ENCODE measurements at regions not wholly inside any gene's neighbourhood (a gene's known extent, or its start where the extent isn't known, plus 50 kb on each side); places are given as distances from the start of the nearest gene placed in this dataset.
A peak's percentile ranks its signal among the peaks of the same experiment; 100 is the strongest.

DNA sequence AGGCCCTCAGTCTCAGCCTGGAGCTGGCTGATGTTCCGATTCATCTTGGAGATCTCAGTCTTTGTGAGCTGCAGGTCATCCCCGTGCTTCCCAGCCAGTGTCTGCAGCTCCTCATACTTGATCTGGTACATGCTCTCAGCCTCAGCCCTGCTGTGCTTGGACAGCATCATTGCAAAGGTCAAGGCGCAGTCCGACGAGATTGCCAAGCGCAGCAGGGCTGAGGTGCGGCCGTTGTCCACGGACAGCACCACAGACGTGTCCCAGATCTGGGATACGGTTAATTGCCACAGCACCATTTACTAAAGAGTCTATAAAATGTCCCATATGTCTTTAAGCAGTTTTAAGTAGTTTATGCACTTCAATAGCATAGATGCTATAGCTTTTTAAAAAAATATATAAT is 965.7 kb downstream of the FSCB start:
- no peaks in the 10 kb centered on the region for H3K36me3 Mint-ChIP-seq (ENCODE audit: insufficient read depth, unreplicated experiment)
- POLR2A ChIA-PET, result no interaction called here
- no peak for DNase-seq
- BruUV-seq (replicated peaks), result no TSS peak
- TF ChIP-seq, protein P1, sequence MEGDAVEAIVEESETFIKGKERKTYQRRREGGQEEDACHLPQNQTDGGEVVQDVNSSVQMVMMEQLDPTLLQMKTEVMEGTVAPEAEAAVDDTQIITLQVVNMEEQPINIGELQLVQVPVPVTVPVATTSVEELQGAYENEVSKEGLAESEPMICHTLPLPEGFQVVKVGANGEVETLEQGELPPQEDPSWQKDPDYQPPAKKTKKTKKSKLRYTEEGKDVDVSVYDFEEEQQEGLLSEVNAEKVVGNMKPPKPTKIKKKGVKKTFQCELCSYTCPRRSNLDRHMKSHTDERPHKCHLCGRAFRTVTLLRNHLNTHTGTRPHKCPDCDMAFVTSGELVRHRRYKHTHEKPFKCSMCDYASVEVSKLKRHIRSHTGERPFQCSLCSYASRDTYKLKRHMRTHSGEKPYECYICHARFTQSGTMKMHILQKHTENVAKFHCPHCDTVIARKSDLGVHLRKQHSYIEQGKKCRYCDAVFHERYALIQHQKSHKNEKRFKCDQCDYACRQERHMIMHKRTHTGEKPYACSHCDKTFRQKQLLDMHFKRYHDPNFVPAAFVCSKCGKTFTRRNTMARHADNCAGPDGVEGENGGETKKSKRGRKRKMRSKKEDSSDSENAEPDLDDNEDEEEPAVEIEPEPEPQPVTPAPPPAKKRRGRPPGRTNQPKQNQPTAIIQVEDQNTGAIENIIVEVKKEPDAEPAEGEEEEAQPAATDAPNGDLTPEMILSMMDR (IDR thresholded peaks at IDR 0.05; ENCODE audit: insufficient read depth in 1 of 2, low read depth in 1 of 2, low read length in 1 of 2, severe bottlenecking in 1 of 2, unreplicated experiment in 1 of 2), result no peak
- Histone ChIP-seq H3K9me3 (no peaks in the 10 kb centered on the region), H3K4me3 (ENCODE audit: low read depth, low read length) (no peak overlapping the region), H3K4me1 (no peaks in the 10 kb centered on the region), H3K27me3 (replicated peaks; ENCODE audit: control insufficient read depth, insufficient read depth, low read length) (no peaks in the 10 kb centered on the region), H3K36me3 (ENCODE audit: control insufficient read depth, insufficient read depth, low read length) (no peaks in the 10 kb centered on the region)
- no peak overlapping the region for H3K27ac Mint-ChIP-seq (ENCODE audit: unreplicated experiment)
- H3K9me3 Mint-ChIP-seq (ENCODE audit: unreplicated experiment), result no peaks in the 10 kb centered on the region
- H3K27me3 Mint-ChIP-seq (ENCODE audit: insufficient read depth, unreplicated experiment), result no peaks in the 10 kb centered on the region
- no peak overlapping the region for H3K4me3 Mint-ChIP-seq (ENCODE audit: unreplicated experiment)
- H3K4me1 Mint-ChIP-seq (ENCODE audit: low read depth, unreplicated experiment), result peaks cover 11% of the 10 kb centered on the region
- intact Hi-C loops (cut with micrococcal nuclease; ENCODE audit: unreplicated experiment), result loop anchor here (2.0 kb wide), 1 partner anchor 253 kb away; no protein-coding TSS in a partner anchor
- CTCF ChIA-PET, result no interaction called here

DNA sequence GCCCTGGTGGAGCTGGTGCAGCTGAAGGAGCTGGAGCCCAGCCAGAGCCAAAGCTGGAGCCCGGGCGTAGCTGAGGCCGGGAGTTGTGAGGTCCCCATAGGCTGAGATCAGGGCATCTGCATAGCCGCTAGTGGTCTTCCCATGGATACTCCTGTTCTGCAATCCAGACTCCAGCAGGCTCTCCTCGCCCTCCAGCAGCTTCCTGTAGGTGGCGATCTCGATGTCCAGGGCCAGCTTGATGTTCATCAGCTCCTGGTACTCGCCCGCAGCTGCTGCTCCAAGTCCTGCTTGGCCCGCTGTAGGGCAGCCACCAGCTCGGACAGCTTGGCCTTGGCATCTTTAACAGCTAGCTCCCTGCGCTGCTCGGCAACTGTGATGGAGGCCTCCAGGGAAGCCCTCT is 966.1 kb downstream of the FSCB start:
- peak; percentile 55 to 56 for DNase-seq
- no peaks in the 10 kb centered on the region for H3K9me3 ChIP-seq
- H3K4me1 ChIP-seq, result no peaks in the 10 kb centered on the region
- H3K4me1 Mint-ChIP-seq (ENCODE audit: low read depth, unreplicated experiment), result peaks cover 11% of the 10 kb centered on the region
- no peaks in the 10 kb centered on the region for H3K27me3 Mint-ChIP-seq (ENCODE audit: insufficient read depth, unreplicated experiment)
- POLR2A ChIA-PET, result no interaction called here
- H3K36me3 Mint-ChIP-seq (ENCODE audit: insufficient read depth, unreplicated experiment), result no peaks in the 10 kb centered on the region
- H3K4me3 Mint-ChIP-seq (ENCODE audit: unreplicated experiment), result no peak overlapping the region
- intact Hi-C loops (cut with micrococcal nuclease; ENCODE audit: unreplicated experiment), result loop anchor here (2.0 kb wide), 1 partner anchor 254 kb away; no protein-coding TSS in a partner anchor
- TF ChIP-seq, protein P1 (IDR thresholded peaks at IDR 0.05; ENCODE audit: insufficient read depth in 1 of 2, low read depth in 1 of 2, low read length in 1 of 2, severe bottlenecking in 1 of 2, unreplicated experiment in 1 of 2), result peak; percentile 18 to 23
- no peak overlapping the region for H3K4me3 ChIP-seq (ENCODE audit: low read depth, low read length)
- H3K27me3 ChIP-seq (replicated peaks; ENCODE audit: control insufficient read depth, insufficient read depth, low read length), result no peaks in the 10 kb centered on the region
- no TSS peak for BruUV-seq (replicated peaks)
- H3K36me3 ChIP-seq (ENCODE audit: control insufficient read depth, insufficient read depth, low read length), result no peaks in the 10 kb centered on the region
- H3K9me3 Mint-ChIP-seq (ENCODE audit: unreplicated experiment), result no peaks in the 10 kb centered on the region
- no peak overlapping the region for H3K27ac Mint-ChIP-seq (ENCODE audit: unreplicated experiment)
- CTCF ChIA-PET, result interaction anchor here (0.7 kb wide), 1 partner anchor 625 kb away, joined by 6 read pairs; no protein-coding TSS in a partner anchor

DNA sequence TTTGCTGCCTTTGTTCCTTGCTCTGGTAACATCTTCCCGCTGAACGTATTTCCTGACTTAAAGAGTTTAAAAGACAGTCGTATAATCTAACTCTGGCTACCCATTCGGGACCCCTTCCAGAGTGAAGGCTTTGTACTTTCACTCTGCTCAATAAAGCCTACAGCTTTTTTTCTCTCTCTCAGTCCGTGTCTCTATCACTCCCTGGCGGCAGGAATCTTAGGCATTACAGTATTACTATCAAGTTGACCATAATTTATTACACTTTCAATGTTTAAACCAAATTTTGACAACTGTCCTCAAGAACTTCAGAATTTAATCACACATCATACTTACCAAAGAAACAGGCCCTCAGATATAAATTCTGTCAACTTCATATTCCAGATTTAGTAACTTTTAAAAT is 967.9 kb downstream of the FSCB start:
- Mint-ChIP-seq H3K9me3 (ENCODE audit: unreplicated experiment) (no peaks in the 10 kb centered on the region), H3K4me3 (ENCODE audit: unreplicated experiment) (peak overlapping the region; percentile 57), H3K36me3 (ENCODE audit: insufficient read depth, unreplicated experiment) (no peaks in the 10 kb centered on the region), H3K4me1 (ENCODE audit: low read depth, unreplicated experiment) (peaks cover 11% of the 10 kb centered on the region), H3K27ac (ENCODE audit: unreplicated experiment) (peak overlapping the region; percentile 16), H3K27me3 (ENCODE audit: insufficient read depth, unreplicated experiment) (no peaks in the 10 kb centered on the region)
- peak; percentile 43 to 45 for DNase-seq
- ChIA-PET CTCF (no interaction called here), POLR2A (interaction anchor here (0.6 kb wide), 1 partner anchor 103 kb away, joined by 3 read pairs; no protein-coding TSS in a partner anchor)
- Histone ChIP-seq H3K4me1 (no peaks in the 10 kb centered on the region), H3K4me3 (ENCODE audit: low read depth, low read length) (no peak overlapping the region), H3K36me3 (ENCODE audit: control insufficient read depth, insufficient read depth, low read length) (no peaks in the 10 kb centered on the region), H3K9me3 (no peaks in the 10 kb centered on the region), H3K27me3 (replicated peaks; ENCODE audit: control insufficient read depth, insufficient read depth, low read length) (no peaks in the 10 kb centered on the region)
- BruUV-seq (replicated peaks), result no TSS peak
- TF ChIP-seq, protein P1 (IDR thresholded peaks at IDR 0.05; ENCODE audit: insufficient read depth in 1 of 2, low read depth in 1 of 2, low read length in 1 of 2, severe bottlenecking in 1 of 2, unreplicated experiment in 1 of 2), result peak; percentile 37 to 39
- intact Hi-C loops (cut with micrococcal nuclease; ENCODE audit: unreplicated experiment), result loop anchor here (1.0 kb wide), 1 partner anchor 36 kb away; no protein-coding TSS in a partner anchor

Measured in Caco-2 (cell line).